Panc1 (cell line): ENCODE measurements at regions not wholly inside any gene's neighbourhood (a gene's known extent, or its start where the extent isn't known, plus 50 kb on each side); places are given as distances from the start of the nearest gene placed in this dataset.
"Not testable (repeated sequence)": the region's sequence is repeated elsewhere in the genome, so short reads cannot be mapped to it uniquely, and the experiment has no call there.

Experiments used
- ATAC-seq: fragments of 200-7000 bp; cut with Tn5 transposase; 2 replicates; pipeline ENCODE4 v1.9.1; 2020; ENCODE audit warnings: mild to moderate bottlenecking, moderate library complexity
- BruUV-seq: library from RNA; stranded (reverse); fragments of 400-500 nt; replicated peaks from 2 replicates; lab custom pipeline; 2021; lab: Mats Ljungman, UMichigan
- CTCF ChIA-PET: fragments of 300-600 bp; sonication (Branson Sonifier 250); formaldehyde crosslinking; loops from one replicate; lab custom pipeline; 2022; ENCODE audit warnings: antibody characterized with exemption; lab: Charles Lee
- POLR2A ChIA-PET: fragments of 300-600 bp; sonication (Branson Sonifier 250); formaldehyde crosslinking; loops from one replicate; lab custom pipeline; 2022; ENCODE audit warnings: antibody characterized with exemption; lab: Charles Lee
- DNase-seq: peaks from one replicate; pipeline ENCODE4 v3.0.0-alpha.2; 2010; ENCODE audit warnings: low read depth, low spot score
- H3K27ac ChIP-seq: 2 replicates; pipeline ENCODE4 v1.5.1; 2011; ENCODE audit warnings: mild to moderate bottlenecking, low read length, inconsistent platforms
- H3K27me3 ChIP-seq: fragments of 200-500 bp; sonication (Bioruptor generic); 2 replicates; pipeline ENCODE4 v1.6.0; 2014; ENCODE audit warnings: low read length, inconsistent platforms; ENCODE audit not compliant: control insufficient read depth, insufficient read depth
- H3K36me3 ChIP-seq: fragments of 200-500 bp; sonication (Bioruptor generic); 2 replicates; pipeline ENCODE4 v1.5.1; 2014; ENCODE audit warnings: inconsistent platforms, mild to moderate bottlenecking, low read length, moderate library complexity; ENCODE audit not compliant: control insufficient read depth, insufficient read depth
- H3K4me1 ChIP-seq: 2 replicates; pipeline ENCODE4 v1.5.1; 2011; ENCODE audit warnings: inconsistent platforms, mild to moderate bottlenecking, low read length, moderate library complexity; ENCODE audit not compliant: control insufficient read depth, insufficient read depth
- H3K4me3 ChIP-seq, 2 experiments: 2 replicates each; pipeline ENCODE4 v1.5.1; 2011 to 2012; ENCODE audit warnings: low read depth in 2 of 2, low read length in 2 of 2, mild to moderate bottlenecking in 2 of 2, inconsistent platforms in 1 of 2, moderate library complexity in 1 of 2
- H3K9me3 ChIP-seq: fragments of 200-500 bp; sonication (Bioruptor generic); 2 replicates; pipeline ENCODE4 v1.5.1; 2014; ENCODE audit warnings: low read depth, mild to moderate bottlenecking, inconsistent platforms, low read length, moderate library complexity; ENCODE audit not compliant: control insufficient read depth, insufficient read depth
- POLR2AphosphoS5 ChIP-seq: IDR thresholded peaks from 2 replicates; pipeline ENCODE4 v1.6.1; 2012; ENCODE audit warnings: mild to moderate bottlenecking, low read depth, low read length, moderate library complexity
- REST ChIP-seq, 2 experiments: IDR thresholded peaks; 2 replicates each; pipeline ENCODE4 v1.6.1; 2011 to 2012; ENCODE audit warnings: low read depth in 2 of 2, control low read depth in 1 of 2, low read length in 1 of 2, mild to moderate bottlenecking in 1 of 2, moderate library complexity in 1 of 2; ENCODE audit not compliant: insufficient read depth in 1 of 2
- SIN3A ChIP-seq: IDR thresholded peaks from 2 replicates; pipeline ENCODE4 v1.6.1; 2012; ENCODE audit warnings: low read depth, mild to moderate bottlenecking, low read length, moderate library complexity, borderline replicate concordance; ENCODE audit not compliant: insufficient read depth
- TCF7L2 ChIP-seq: IDR thresholded peaks from 2 replicates; pipeline ENCODE4 v1.6.1; 2011; ENCODE audit warnings: mild to moderate bottlenecking, low read depth, low read length, inconsistent platforms
- in situ Hi-C: cut with HindIII; loops from 2 replicates; pipeline ENCODE4 v1.10.0; 2016; ENCODE audit warnings: low sequenced_read_pairs, low pct_unique_long_range_greater_than_20kb
- intact Hi-C: fragments of 100-400 bp; cut with micrococcal nuclease; formaldehyde crosslinking; loops from one replicate; pipeline ENCODE4 v1.10.0; 2022; ENCODE audit not compliant: unreplicated experiment
- TF ChIP-seq, protein P1 (sequence below): fragments of 450-650 bp; IDR thresholded peaks from 2 replicates; pipeline ENCODE4 v1.5.1; 2017; ENCODE audit warnings: mild to moderate bottlenecking

DNA sequence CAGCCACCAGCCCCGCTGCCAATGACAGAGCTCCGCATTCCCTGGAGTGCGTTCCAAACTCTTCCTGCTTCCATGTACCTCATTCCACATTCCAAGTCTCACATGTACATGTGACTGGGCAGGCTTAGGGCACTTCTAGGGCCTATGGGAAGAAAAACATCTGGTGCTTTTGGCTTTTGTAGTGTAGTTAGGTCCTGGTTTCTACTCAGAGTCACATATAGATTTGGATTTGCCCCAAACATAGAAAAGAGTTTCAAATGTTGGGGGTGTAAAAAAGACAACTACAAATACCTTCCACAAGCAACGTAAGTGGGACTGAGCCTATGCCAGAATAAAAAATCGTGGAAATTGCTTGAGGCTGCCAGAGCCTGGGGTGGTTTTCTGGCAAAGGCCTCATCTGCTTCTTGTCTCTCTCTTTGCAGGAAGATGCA, 84.1 kb downstream of the ZNF467 start:
- BruUV-seq = no TSS peak
- no peaks in the 10 kb centered on the region for H3K36me3 ChIP-seq
- in situ Hi-C loops = no loop called here
- no peak for DNase-seq
- H3K4me1 ChIP-seq = peaks cover 10% of the 10 kb centered on the region
- H3K27me3 ChIP-seq = no peaks in the 10 kb centered on the region
- TF ChIP-seq, protein P1, sequence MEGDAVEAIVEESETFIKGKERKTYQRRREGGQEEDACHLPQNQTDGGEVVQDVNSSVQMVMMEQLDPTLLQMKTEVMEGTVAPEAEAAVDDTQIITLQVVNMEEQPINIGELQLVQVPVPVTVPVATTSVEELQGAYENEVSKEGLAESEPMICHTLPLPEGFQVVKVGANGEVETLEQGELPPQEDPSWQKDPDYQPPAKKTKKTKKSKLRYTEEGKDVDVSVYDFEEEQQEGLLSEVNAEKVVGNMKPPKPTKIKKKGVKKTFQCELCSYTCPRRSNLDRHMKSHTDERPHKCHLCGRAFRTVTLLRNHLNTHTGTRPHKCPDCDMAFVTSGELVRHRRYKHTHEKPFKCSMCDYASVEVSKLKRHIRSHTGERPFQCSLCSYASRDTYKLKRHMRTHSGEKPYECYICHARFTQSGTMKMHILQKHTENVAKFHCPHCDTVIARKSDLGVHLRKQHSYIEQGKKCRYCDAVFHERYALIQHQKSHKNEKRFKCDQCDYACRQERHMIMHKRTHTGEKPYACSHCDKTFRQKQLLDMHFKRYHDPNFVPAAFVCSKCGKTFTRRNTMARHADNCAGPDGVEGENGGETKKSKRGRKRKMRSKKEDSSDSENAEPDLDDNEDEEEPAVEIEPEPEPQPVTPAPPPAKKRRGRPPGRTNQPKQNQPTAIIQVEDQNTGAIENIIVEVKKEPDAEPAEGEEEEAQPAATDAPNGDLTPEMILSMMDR = no peak
- no peak for TF ChIP-seq SIN3A
- no peak for TF ChIP-seq POLR2AphosphoS5
- TF ChIP-seq TCF7L2 = no peak
- TF ChIP-seq REST (IDR thresholded peaks at IDR 0.05; ENCODE audit: insufficient read depth in 1 of 2, low read depth in 2 of 2, low read length in 1 of 2) = no peak
- CTCF ChIA-PET = no interaction called here
- no peak overlapping the region for H3K4me3 ChIP-seq
- ATAC-seq = no peak
- no peaks in the 10 kb centered on the region; the same call in 1 of the 2 replicates for H3K9me3 ChIP-seq
- H3K27ac ChIP-seq = no peak overlapping the region
- POLR2A ChIA-PET = no interaction called here
- intact Hi-C loops = no loop called here

DNA sequence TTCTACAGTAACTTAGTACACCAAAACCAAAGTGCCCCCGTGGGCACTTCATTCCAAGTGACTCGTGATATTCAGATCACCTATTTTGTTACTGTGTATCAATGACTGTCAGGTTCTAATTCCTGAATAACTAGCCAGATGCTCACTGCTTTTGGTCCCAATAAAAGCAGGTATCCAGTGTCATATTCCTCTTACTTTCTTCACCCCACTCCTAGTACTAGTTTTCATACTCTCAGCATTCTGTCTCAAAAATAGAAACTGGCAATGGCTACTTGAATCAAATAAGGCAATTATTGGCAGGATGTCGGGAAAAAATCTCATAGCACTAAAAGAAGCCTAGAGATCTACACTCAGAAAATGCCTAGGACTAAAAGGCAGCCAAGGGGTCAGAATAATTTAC, 84.6 kb downstream of the ZNF467 start:
- no peak for TF ChIP-seq TCF7L2
- no TSS peak for BruUV-seq
- Histone ChIP-seq H3K9me3 (no peaks in the 10 kb centered on the region; the same call in 1 of the 2 replicates), H3K4me3 (no peak overlapping the region), H3K36me3 (no peaks in the 10 kb centered on the region), H3K27ac (no peak overlapping the region), H3K27me3 (no peaks in the 10 kb centered on the region), H3K4me1 (peaks cover 10% of the 10 kb centered on the region)
- ChIA-PET POLR2A (no interaction called here), CTCF (no interaction called here)
- in situ Hi-C loops (no loop called here), intact Hi-C loops (no loop called here)
- no peak for ATAC-seq
- no peak for DNase-seq

GRCh38 chr7:149687820-149688219, 85.6 kb downstream of the ZNF467 start:
- H3K27ac ChIP-seq, H3K9me3 ChIP-seq, H3K36me3 ChIP-seq, POLR2A ChIA-PET, ATAC-seq, DNase-seq, H3K4me3 ChIP-seq, intact Hi-C loops, H3K27me3 ChIP-seq, in situ Hi-C loops, CTCF ChIA-PET, BruUV-seq: not testable (repeated sequence)
- peaks cover 10% of the 10 kb centered on the region for H3K4me1 ChIP-seq
